H1 (cell line): ENCODE measurements at regions not wholly inside any gene's neighbourhood (a gene's known extent, or its start where the extent isn't known, plus 50 kb on each side); places are given as distances from the start of the nearest gene placed in this dataset.

Experiments used
- CTCF ChIA-PET: fragments of 300-600 bp; sonication (Branson Sonifier 250); formaldehyde crosslinking; loops from one replicate; lab custom pipeline; 2021; ENCODE audit not compliant: partially characterized antibody; lab: Charles Lee
- POLR2A ChIA-PET: fragments of 300-600 bp; sonication (Branson Sonifier 250); formaldehyde crosslinking; loops from one replicate; lab custom pipeline; 2021; ENCODE audit warnings: inconsistent platforms; ENCODE audit not compliant: partially characterized antibody; lab: Charles Lee
- DNase-seq, 2 experiments: peaks; one replicate each; pipeline versions ENCODE4 v3.0.0 to v3.0.0-alpha.2; 2010 to 2022; ENCODE audit warnings: low spot score in 2 of 2, low read depth in 1 of 2, mixed read lengths in 1 of 2
- FAIRE-seq: peaks from 2 replicates; lab custom pipeline; 2011; peaks lifted over from hg19 to GRCh38; lab: Jason Lieb, UNC
- H2AFZ ChIP-seq: 2 replicates; pipeline ENCODE4 v1.8.1; 2012; ENCODE audit warnings: low read length, inconsistent platforms
- H2AK5ac ChIP-seq: 2 replicates; pipeline ENCODE4 v1.6.1; 2013; ENCODE audit warnings: low read depth, low read length
- H2BK120ac ChIP-seq: replicated peaks from 2 replicates; pipeline ENCODE3; 2013; ENCODE audit warnings: low read depth, low read length, inconsistent platforms
- H2BK12ac ChIP-seq: 2 replicates; pipeline ENCODE4 v1.6.1; 2013; ENCODE audit warnings: low read depth, low read length
- H2BK15ac ChIP-seq: 2 replicates; pipeline ENCODE4 v1.6.1; 2013; ENCODE audit warnings: low read length
- H2BK20ac ChIP-seq: 2 replicates; pipeline ENCODE4 v1.6.1; 2013; ENCODE audit warnings: low read length
- H2BK5ac ChIP-seq: 2 replicates; pipeline ENCODE4 v1.6.1; 2013; ENCODE audit warnings: low read depth, low read length
- H3K14ac ChIP-seq: 2 replicates; pipeline ENCODE4 v1.6.1; 2013; ENCODE audit warnings: inconsistent platforms; ENCODE audit not compliant: insufficient read length
- H3K18ac ChIP-seq: 2 replicates; pipeline ENCODE4 v1.6.1; 2013; ENCODE audit warnings: low read length; ENCODE audit errors: extremely low read depth
- H3K23ac ChIP-seq: 2 replicates; pipeline ENCODE4 v1.6.1; 2013; ENCODE audit warnings: inconsistent platforms; ENCODE audit not compliant: insufficient read length
- H3K23me2 ChIP-seq: 2 replicates; pipeline ENCODE4 v1.6.1; 2013; ENCODE audit warnings: low read depth, low read length
- H3K27ac ChIP-seq: 2 replicates; pipeline ENCODE4 v1.6.1; 2011; ENCODE audit warnings: low read depth, low read length, inconsistent platforms
- H3K27me3 ChIP-seq, 4 experiments: replicated peaks in 1 of 4; 1 replicate in 1 of 4; 2 replicates in 3 of 4; pipeline versions ENCODE4 v1.6.1 to v1.8.1; 2011 to 2013; ENCODE audit warnings: low read length in 3 of 4, mild to moderate bottlenecking in 3 of 4, inconsistent platforms in 2 of 4, mixed read lengths in 2 of 4, moderate library complexity in 1 of 4; ENCODE audit not compliant: control insufficient read depth in 3 of 4, insufficient read depth in 3 of 4; ENCODE audit errors: extremely low read depth in 1 of 4
- H3K36me3 ChIP-seq, 4 experiments: 2 replicates each; pipeline versions ENCODE4 v1.6.1 to v1.8.1; 2011 to 2013; ENCODE audit warnings: mild to moderate bottlenecking in 4 of 4, low read length in 3 of 4, moderate library complexity in 2 of 4, control low read depth in 1 of 4, inconsistent platforms in 1 of 4; ENCODE audit not compliant: insufficient read depth in 4 of 4, control insufficient read depth in 2 of 4
- H3K4ac ChIP-seq: replicated peaks from 2 replicates; pipeline ENCODE3; 2013; ENCODE audit warnings: low read length, low read depth, mixed read lengths, inconsistent platforms; ENCODE audit not compliant: insufficient read length
- H3K4me1 ChIP-seq, 4 experiments: replicated peaks in 1 of 4; 1 replicate in 1 of 4; 2 replicates in 3 of 4; pipeline versions ENCODE4 v1.6.1 to v1.8.1; 2011 to 2013; ENCODE audit warnings: low read length in 3 of 4, inconsistent platforms in 2 of 4, mixed read lengths in 1 of 4; ENCODE audit not compliant: insufficient read depth in 4 of 4, control insufficient read depth in 3 of 4
- H3K4me2 ChIP-seq, 2 experiments: 2 replicates each; pipeline versions ENCODE4 v1.6.1 to v1.8.1; 2011 to 2013; ENCODE audit warnings: low read depth in 2 of 2, low read length in 2 of 2, control low read depth in 1 of 2, inconsistent platforms in 1 of 2, mild to moderate bottlenecking in 1 of 2; ENCODE audit not compliant: insufficient read depth in 1 of 2
- H3K4me3 ChIP-seq, 4 experiments: fragments of 200-600, 300-600 bp in 1 of 4; sonication (generic), shearing (Covaris generic), sonication (Bioruptor Twin) in 1 of 4; 2 replicates each; pipeline versions ENCODE4 v1.5.1 to v1.8.1; 2011 to 2016; ENCODE audit warnings: low read length in 4 of 4, low read depth in 3 of 4, control low read depth in 2 of 4, inconsistent platforms in 2 of 4, mild to moderate bottlenecking in 2 of 4, mixed read lengths in 1 of 4, moderate library complexity in 1 of 4; ENCODE audit not compliant: insufficient read depth in 2 of 4; ENCODE audit errors: extremely low read depth in 1 of 4
- H3K56ac ChIP-seq: replicated peaks from 2 replicates; pipeline ENCODE3; 2013; ENCODE audit warnings: low read depth, mild to moderate bottlenecking, mixed read lengths, low read length, inconsistent platforms; ENCODE audit not compliant: insufficient read length
- H3K79me1 ChIP-seq: 2 replicates; pipeline ENCODE4 v1.6.1; 2013; ENCODE audit warnings: low read depth, low read length, control low read depth
- H3K79me2 ChIP-seq, 2 experiments: 2 replicates each; pipeline versions ENCODE4 v1.6.1 to v1.8.1; 2012 to 2013; ENCODE audit warnings: low read length in 2 of 2, mild to moderate bottlenecking in 2 of 2, inconsistent platforms in 1 of 2; ENCODE audit not compliant: insufficient read depth in 2 of 2, control insufficient read depth in 1 of 2
- H3K9ac ChIP-seq, 4 experiments: replicated peaks in 1 of 4; 1 replicate in 1 of 4; 2 replicates in 3 of 4; pipeline versions ENCODE4 v1.6.1 to v1.8.1; 2011 to 2013; ENCODE audit warnings: low read depth in 3 of 4, low read length in 3 of 4, control low read depth in 2 of 4, mild to moderate bottlenecking in 2 of 4, moderate library complexity in 2 of 4, inconsistent platforms in 1 of 4; ENCODE audit errors: extremely low read depth in 1 of 4
- H3K9me3 ChIP-seq, 2 experiments: 2 replicates each; pipeline versions ENCODE4 v1.6.1 to v1.8.1; 2012 to 2013; ENCODE audit warnings: mild to moderate bottlenecking in 2 of 2, moderate library complexity in 2 of 2, control low read depth in 1 of 2, inconsistent platforms in 1 of 2, low read depth in 1 of 2, low read length in 1 of 2, mixed read lengths in 1 of 2; ENCODE audit not compliant: insufficient read depth in 2 of 2
- H4K20me1 ChIP-seq, 2 experiments: replicated peaks in 1 of 2; 2 replicates each; pipeline versions ENCODE3 to v1.8.1; 2011 to 2013; ENCODE audit warnings: inconsistent platforms in 2 of 2, low read length in 2 of 2, mild to moderate bottlenecking in 1 of 2; ENCODE audit not compliant: insufficient read depth in 2 of 2, control insufficient read depth in 1 of 2
- H4K5ac ChIP-seq: 2 replicates; pipeline ENCODE4 v1.6.1; 2013; ENCODE audit warnings: low read length, low read depth, mixed read lengths, inconsistent platforms; ENCODE audit not compliant: insufficient read length
- H4K8ac ChIP-seq: 2 replicates; pipeline ENCODE4 v1.8.0; 2013; ENCODE audit warnings: mild to moderate bottlenecking, moderate library complexity, low read length, inconsistent platforms; ENCODE audit not compliant: insufficient read depth; ENCODE audit errors: extremely low read depth
- H4K91ac ChIP-seq: replicated peaks from 2 replicates; pipeline ENCODE3; 2013; ENCODE audit warnings: low read length, mixed read lengths, inconsistent platforms; ENCODE audit not compliant: insufficient read length
- ASH2L ChIP-seq: fragments of 200-600, 300-600 bp; sonication (generic); IDR thresholded peaks from one replicate; pipeline ENCODE4 v1.7.1; 2017; ENCODE audit warnings: low read length
- CHD1 ChIP-seq: IDR thresholded peaks from 2 replicates; pipeline ENCODE4 v1.6.1; 2012; ENCODE audit warnings: low read depth, low read length, improper control_type of control experiment
- CHD2 ChIP-seq: IDR thresholded peaks from 2 replicates; pipeline ENCODE4 v1.6.1; 2012; ENCODE audit warnings: low read length, improper control_type of control experiment
- FOSL1 ChIP-seq: IDR thresholded peaks from 2 replicates; pipeline ENCODE4 v1.6.1; 2011; ENCODE audit warnings: mild to moderate bottlenecking, low read depth, low read length, moderate library complexity; ENCODE audit not compliant: insufficient read depth
- JUND ChIP-seq: IDR thresholded peaks from 2 replicates; pipeline ENCODE4 v1.6.1; 2011; ENCODE audit warnings: mild to moderate bottlenecking, improper control_type of control experiment, low read length
- KDM1A ChIP-seq: fragments of 200-600, 300-600 bp; sonication (generic); IDR thresholded peaks from 2 replicates; pipeline ENCODE4 v1.7.1; 2016; ENCODE audit warnings: mild to moderate bottlenecking, low read length, borderline replicate concordance
- KDM4A ChIP-seq: IDR thresholded peaks from one replicate; pipeline ENCODE4 v1.7.1; 2012; ENCODE audit warnings: low read depth, mild to moderate bottlenecking, moderate library complexity, low read length, inconsistent platforms; ENCODE audit not compliant: severe bottlenecking
- MAX ChIP-seq: IDR thresholded peaks from 2 replicates; pipeline ENCODE4 v1.6.1; 2012; ENCODE audit warnings: inconsistent platforms
- POU5F1 ChIP-seq: IDR thresholded peaks from 2 replicates; pipeline ENCODE4 v1.6.1; 2011; ENCODE audit warnings: low read depth, mild to moderate bottlenecking, low read length, moderate library complexity
- RAD21 ChIP-seq, 2 experiments: IDR thresholded peaks in 1 of 2; conservative IDR thresholded peaks in 1 of 2; 2 replicates each; pipeline ENCODE4 v1.6.1; 2011; ENCODE audit warnings: low read depth in 2 of 2, low read length in 2 of 2, improper control_type of control experiment in 1 of 2, inconsistent platforms in 1 of 2, mild to moderate bottlenecking in 1 of 2, moderate library complexity in 1 of 2
- RBBP5 ChIP-seq: IDR thresholded peaks from 2 replicates; pipeline ENCODE4 v1.7.1; 2012; ENCODE audit warnings: low read depth, mild to moderate bottlenecking, inconsistent platforms, low read length, moderate library complexity, borderline replicate concordance
- RNF2 ChIP-seq: fragments of 200-900, 300-1000 bp; sonication (generic); IDR thresholded peaks from 2 replicates; pipeline ENCODE4 v1.7.1; 2016; ENCODE audit warnings: borderline replicate concordance, low read depth, mild to moderate bottlenecking, antibody characterized with exemption, low read length; ENCODE audit not compliant: poor library complexity, severe bottlenecking; ENCODE audit errors: missing control alignments
- SIRT6 ChIP-seq: IDR thresholded peaks from one replicate; pipeline ENCODE4 v1.7.1; 2012; ENCODE audit warnings: low read length, inconsistent platforms
- SIX5 ChIP-seq: IDR thresholded peaks from 2 replicates; pipeline ENCODE4 v1.6.1; 2011; ENCODE audit warnings: mild to moderate bottlenecking, low read depth, low read length
- TAF7 ChIP-seq: optimal IDR thresholded peaks from 2 replicates; pipeline ENCODE3; 2011; ENCODE audit warnings: low read depth, mild to moderate bottlenecking, inconsistent platforms, low read length, moderate library complexity, borderline replicate concordance
- WGBS, 2 experiments: shearing (Covaris generic) in 1 of 2; methylation state at CpG; one replicate each; pipeline versions ENCODE4 v1.1.6 to v1.1.7; 2013 to 2015; ENCODE audit warnings: low lambda C conversion rate in 2 of 2, mixed read lengths in 2 of 2, inconsistent platforms in 1 of 2, low coverage in 1 of 2, missing lambda C conversion rate in 1 of 2; ENCODE audit not compliant: insufficient replicate concordance in 2 of 2, insufficient coverage in 1 of 2, insufficient read length in 1 of 2; ENCODE audit errors: extremely low coverage in 1 of 2, missing lambda C conversion rate in 1 of 2; 5-methylcytosine and 5-hydroxymethylcytosine counted together

- Histone ChIP-seq H2BK5ac (no peak overlapping the region), H3K4ac (no peak overlapping the region), H2AFZ (no peak overlapping the region), H4K91ac (no peak overlapping the region), H4K5ac (no peak overlapping the region), H3K9me3 (no peaks in the 10 kb centered on the region), H2BK20ac (no peak overlapping the region), H2AK5ac (no peak overlapping the region), H3K23ac (no peak overlapping the region), H3K27ac (no peak overlapping the region), H3K9ac (no peak overlapping the region), H4K8ac (no peak overlapping the region), H3K27me3 (no peaks in the 10 kb centered on the region), H3K14ac (no peak overlapping the region), H4K20me1 (no peaks in the 10 kb centered on the region), H2BK15ac (no peak overlapping the region), H2BK12ac (no peak overlapping the region), H3K23me2 (no peaks in the 10 kb centered on the region), H3K4me1 (no peaks in the 10 kb centered on the region), H3K4me2 (no peak overlapping the region), H3K4me3 (no peak overlapping the region), H3K79me1 (no peaks in the 10 kb centered on the region), H2BK120ac (no peak overlapping the region), H3K18ac (no peak overlapping the region), H3K36me3 (no peaks in the 10 kb centered on the region), H3K79me2 (no peaks in the 10 kb centered on the region), H3K56ac (no peak overlapping the region)
- CTCF ChIA-PET = no interaction called here
- FAIRE-seq (no peak), DNase-seq (no peak)
- POLR2A ChIA-PET = no interaction called here
- 96% methylated on average over 4 of the region's 4 CpGs; no CpG with 5 or more reads in 1 of the 2 experiments for WGBS, 2 experiments
- TF ChIP-seq CHD1 = no peak
- TF ChIP-seq FOSL1 = no peak
- no peak for TF ChIP-seq JUND
- no peak for TF ChIP-seq SIX5
- TF ChIP-seq KDM1A = no peak
- TF ChIP-seq TAF7 = no peak
- no peak for TF ChIP-seq RBBP5
- no peak for TF ChIP-seq POU5F1
- TF ChIP-seq KDM4A = no peak
- no peak for TF ChIP-seq RNF2
- no peak for TF ChIP-seq RAD21 (IDR thresholded peaks at IDR 0.05 in 1 of 2, conservative IDR thresholded peaks at IDR 0.05 in 1 of 2; ENCODE audit: low read depth in 2 of 2, low read length in 2 of 2)
- TF ChIP-seq ASH2L = no peak
- no peak for TF ChIP-seq CHD2
- TF ChIP-seq MAX = no peak
- no peak for TF ChIP-seq SIRT6
Observed at GRCh38 chr18:73419531-73419930, 551.7 kb upstream of the NETO1 start.
